Forelimb muscle (tissue), 1 donor: ENCODE measurements at regions not wholly inside any gene's neighbourhood (a gene's known extent, or its start where the extent isn't known, plus 50 kb on each side); places are given as distances from the start of the nearest gene placed in this dataset.
"Not testable (repeated sequence)": the region's sequence is repeated elsewhere in the genome, so short reads cannot be mapped to it uniquely, and the experiment has no call there.

Experiments used
- DNase-seq: peaks from one replicate; pipeline ENCODE4 v3.0.0-alpha.2; 2013; ENCODE audit warnings: low read depth

DNA sequence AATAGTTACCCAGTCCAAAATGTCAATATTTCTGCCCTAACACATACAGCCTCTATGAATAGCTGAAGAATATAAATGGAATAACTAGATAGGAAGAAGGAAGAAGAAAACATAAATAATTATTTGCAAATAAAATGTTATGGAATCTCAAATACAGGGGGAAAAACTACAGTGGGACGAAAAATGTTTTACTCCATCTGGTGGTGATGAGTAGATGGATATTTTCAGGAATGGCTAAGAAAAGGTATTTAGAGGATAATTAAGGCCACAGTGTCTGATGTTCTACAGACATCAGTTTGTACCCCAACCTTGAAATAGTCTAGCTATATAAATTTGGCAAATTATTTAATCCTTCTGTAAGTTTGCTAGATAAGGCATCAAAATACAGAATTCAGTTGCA, 178.1 kb upstream of the FSHR start:
- DNase-seq: no peak

DNA sequence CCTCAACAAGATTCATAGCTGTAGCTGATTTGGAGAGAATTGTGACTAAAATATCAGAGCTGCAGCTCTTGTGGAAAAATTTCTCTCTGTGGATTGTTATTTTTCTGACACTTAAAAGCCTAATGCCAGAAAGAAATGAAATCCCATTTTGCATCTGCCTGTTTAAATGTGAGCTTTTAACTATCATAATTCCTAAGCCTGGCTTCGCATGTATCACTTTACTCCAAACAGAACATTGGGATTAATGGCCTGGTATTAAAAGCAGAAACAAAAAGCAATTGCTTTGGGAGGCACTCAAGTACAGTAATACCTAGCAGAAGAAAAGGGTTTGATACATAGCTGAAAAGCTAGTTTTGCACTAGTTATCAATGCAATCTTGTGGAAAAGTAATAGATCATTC, 164.2 kb upstream of the FSHR start:
- no peak for DNase-seq

DNA sequence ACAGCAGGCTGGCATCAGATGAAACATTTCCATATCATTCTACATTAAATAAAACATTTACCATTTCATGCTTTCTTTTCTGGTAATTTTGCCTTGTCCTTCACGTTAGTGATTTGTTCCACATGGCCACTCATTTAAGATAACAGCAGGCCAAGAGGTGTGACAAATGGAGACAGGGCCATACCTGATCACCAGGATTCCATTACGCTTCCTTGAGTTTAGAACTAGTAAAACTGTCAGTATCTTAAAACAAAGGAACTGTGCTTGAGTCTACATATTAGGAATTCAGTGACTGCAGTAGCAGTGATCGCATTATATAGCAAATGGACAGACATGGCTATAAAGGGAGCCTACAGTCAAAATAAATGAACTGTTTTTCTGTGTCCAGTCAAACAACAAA, 155.1 kb upstream of the FSHR start:
- DNase-seq: no peak

DNA sequence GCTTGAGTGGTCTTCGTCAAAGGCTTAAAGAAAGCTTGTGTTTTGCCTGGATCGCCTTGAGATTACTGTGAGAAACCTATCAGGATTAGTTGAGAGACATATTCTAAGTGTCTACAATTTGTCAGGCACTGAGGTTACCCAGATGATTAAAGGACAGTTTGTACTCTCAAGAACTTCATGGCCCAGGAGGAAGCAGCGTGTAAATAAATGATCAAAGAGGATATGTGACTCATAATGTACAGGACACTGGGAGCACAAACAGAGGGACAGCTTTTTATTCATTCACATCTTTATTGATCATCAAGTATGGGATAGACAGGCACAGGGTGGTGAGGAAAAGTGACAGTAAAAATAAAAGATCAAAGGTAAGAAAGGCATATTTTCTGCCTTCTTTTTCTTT, 152.6 kb upstream of the FSHR start:
- no peak for DNase-seq

DNA sequence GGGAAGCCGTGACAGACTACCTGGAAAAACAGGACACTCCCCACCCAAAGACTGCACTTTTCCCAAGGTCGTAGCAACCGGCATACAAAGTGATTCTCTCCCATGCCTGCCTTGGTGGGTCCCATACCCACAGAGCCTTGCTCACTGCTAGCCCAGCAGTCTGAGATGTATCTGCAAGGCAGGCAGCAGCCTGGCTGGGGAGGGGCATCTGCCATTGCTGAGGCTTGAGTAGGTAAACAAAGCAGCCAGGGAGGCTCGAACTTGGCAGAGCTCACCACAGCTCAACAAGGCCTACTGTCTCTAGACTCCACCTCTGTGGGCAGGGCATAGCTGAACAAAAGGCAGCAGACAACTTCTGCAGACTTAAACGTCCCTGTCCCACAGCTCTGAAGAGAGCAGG, 144.4 kb upstream of the FSHR start:
- not testable (repeated sequence) for DNase-seq

DNA sequence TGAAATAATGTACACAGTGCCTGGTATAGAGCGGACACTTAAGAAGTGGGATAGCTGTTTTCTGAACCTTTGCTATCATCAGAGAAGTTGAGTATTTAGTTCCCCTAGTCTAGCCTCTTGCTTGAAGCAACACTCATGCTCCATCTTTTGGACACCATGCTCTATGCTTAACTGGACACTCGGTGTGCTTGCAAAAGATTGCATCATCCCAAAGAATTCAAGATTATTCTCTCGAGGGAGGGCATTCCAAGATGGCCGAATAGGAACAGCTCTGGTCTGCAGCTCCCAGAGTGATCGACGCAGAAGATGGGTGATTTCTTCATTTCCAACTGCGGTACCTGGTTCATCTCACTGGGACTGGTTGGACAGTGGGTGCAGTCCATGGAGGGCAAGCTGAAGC, 143.9 kb upstream of the FSHR start:
- no peak for DNase-seq

DNA sequence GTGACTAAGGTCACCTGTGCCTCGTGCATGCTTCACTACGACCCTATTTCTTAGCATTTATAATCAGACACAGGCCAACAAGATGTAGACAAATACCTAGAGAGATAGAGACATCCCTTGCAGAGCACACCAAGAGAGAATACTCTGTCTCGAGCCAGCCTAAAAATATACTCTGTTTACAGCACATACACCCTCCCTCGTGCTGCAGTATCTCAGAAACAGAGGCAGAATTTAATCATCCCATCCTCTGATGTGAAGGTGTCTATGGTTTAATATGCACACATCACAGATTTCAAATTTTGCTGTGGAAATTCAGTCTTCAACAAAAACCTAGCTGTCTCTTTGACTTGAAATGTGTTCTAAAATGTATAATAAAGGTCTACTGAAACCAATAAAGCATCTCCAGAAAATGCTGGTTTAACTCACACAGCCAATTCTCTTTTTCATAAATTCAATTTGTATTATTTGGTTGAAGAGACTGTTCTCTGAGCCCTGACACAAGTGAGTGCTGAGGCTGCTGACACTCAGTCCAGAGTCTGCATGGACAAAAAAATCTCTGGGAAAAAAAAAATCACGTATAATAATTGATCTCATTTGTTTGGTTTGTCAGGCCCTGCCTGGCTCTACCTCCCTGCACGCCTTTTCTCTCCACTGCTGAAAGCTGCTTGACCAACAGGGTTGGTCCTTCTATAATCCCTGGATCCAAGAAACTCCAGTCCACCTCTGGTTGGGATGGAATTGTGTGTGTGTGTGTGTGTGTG, 142.0 kb upstream of the FSHR start:
- no peak for DNase-seq

DNA sequence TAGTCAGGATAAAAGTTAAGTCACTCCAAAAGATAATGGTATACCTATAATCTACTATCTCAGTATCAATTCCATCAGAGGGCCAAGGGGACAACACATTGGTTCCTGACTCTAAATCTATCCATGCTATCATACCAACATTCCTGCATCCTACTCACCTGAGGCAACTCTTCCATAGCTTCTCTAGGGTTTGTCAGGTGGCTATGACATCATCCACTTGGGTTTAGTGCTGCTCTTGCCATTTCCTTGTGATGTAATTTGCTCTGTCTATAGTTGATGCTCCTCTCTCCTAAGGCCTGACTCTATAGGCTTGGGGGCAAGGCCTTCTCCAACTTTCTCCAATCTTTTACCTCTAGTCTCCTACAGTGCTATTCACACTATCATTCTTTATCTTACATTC, 139.9 kb upstream of the FSHR start:
- no peak for DNase-seq

DNA sequence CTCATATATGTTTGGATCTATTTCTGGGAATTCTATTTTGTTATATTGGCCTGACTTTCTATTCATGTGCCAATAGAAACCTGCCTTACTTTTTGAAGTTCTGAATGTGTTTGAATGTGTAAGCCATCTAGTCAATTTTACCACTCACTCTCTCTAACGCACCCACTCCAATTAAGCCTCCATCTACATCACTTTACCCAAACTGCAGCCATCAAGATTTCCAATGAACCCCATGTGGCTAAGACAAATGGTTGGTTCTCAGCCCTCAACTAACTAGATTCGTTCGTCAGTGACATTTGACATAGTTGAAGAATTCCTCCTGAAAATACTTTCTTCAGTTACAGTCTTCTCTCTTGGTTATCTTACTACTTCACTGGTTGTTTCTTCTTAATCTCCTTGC, 137.3 kb upstream of the FSHR start:
- no peak for DNase-seq

DNA sequence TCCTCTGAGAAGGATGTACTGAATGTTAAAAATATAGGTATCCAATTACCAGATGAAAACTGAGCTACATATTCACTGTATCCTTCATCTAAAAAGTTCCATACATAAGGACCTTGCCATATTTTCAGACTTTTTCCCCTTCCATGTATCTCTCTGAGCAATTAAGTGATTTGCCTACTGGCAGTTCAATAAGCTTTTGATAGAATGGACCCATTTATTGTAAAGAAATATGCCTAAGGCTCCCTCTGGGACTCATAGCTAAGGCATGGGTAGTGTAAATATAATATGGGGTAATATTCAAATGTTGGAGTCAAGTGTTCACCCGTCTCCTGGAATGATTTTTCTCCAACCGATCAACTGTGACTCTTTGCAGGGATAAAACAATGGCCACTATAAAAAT, 135.4 kb upstream of the FSHR start:
- no peak for DNase-seq

DNA sequence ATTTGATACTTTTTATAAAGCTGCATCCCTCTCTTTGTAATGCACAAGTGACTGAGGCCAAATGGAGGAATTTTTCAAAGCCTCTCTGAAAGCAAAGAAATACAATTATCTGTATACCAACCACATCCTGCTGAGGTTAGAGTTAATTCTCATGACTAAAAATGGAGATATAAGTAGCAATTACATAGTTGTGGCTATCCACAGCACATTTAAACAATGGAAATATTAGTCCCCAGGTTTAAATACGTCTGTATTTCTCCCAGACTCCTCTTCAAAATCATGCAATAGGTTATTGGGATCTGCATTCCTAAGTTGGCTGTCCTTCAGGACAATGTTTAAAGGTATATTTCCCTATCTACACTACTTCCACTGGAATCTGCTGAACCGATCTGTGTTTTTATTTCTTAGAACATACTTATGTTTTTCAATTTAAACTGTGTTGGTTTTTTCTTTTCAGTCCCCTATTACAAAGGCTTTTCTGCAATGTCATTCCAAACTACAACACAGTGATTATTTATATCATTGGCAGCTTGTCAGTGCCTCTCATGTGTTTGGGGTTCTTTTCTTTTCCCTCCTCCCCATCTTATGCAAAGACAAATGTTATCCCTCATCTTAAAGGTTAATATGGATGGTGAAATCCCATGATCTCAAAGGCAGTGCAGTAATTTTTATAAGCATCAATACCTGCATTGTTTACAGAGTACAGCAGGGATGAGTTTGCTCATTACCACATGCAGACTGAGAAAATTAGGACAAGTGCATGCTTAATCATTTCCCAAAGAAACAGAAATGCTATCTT, 134.8 kb upstream of the FSHR start:
- DNase-seq: no peak

DNA sequence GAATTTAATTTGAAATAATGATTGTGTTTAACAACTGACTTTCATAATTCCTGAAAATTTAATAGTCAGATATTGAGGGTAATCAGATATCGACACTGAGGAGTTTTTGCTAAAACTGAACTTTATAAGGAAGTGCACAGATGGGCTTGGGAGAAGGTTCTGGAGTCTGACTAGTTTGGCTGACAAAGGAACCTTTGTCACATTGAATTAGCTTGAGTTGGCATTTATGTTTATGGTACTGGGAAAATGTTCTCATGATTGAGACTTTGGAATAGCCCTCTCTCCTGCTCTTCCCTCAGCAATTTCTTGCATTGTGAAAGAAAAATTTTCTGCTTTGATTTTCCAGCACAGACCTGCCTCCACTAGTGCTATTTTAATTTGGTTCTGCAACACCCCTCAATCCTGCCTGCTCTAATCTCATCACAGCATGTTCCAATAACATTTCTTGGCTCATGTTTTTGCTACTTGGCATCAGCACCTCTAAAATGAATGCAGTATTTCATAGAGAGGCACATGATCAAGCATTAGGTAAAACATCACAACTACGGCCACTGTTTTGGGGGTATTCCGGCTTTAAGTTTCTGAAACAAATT, 133.9 kb upstream of the FSHR start:
- DNase-seq: no peak

DNA sequence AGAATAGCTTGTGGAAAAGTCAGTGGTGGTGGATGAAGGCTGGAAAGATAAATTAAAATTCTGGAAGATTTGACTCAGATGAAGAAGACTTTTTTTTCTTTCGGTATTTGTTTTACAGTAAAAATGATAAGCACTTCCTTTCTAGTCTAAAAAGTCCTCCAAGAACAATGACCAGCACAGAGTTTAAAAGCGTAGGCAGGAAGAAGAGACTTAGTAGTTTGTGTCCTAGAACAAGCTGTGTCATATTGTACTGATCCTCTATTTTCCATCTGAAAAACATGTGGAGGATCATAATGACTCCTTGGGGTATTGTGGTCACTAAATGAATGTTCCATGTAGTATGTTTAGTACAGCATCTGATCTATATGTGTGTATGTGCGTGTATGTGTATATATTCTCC, 132.4 kb upstream of the FSHR start:
- no peak for DNase-seq

DNA sequence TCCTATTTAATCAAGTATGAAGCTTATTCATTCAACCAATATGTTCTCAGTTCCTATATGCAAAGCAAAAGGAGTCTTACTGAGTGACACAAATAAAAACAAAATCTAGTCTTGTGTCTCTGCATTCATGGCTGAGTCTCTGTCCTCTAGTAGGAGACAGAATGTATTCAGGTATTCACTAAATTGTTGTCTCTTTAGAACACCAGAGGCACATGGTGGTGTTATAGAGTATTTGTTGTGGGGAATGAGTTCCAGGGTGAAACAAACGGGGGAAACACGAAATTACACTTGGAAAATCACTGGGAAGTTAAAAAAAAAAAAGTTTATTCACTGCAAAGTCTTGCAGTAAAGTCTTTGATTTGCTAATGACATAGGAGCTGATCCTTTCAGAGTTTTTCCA, 131.7 kb upstream of the FSHR start:
- no peak for DNase-seq

DNA sequence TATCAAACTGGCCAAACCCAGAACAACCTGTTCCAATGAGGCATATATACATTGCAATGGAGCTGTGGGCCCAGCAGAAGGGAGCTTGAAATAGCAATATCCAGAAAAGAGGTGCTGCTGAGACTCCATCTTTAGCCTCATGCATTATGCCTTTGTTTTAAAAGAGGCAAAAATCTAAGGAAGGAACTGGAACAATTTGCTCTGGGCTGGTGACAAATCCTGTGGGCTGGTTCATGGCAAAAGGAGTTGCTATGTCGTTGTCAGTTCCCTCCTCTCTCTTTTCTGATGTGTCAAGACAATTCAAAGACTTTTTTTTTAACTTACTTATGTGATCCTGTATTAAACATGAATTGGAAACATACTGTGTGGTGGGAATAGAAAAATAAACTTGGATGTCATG, 124.2 kb upstream of the FSHR start:
- no peak for DNase-seq

DNA sequence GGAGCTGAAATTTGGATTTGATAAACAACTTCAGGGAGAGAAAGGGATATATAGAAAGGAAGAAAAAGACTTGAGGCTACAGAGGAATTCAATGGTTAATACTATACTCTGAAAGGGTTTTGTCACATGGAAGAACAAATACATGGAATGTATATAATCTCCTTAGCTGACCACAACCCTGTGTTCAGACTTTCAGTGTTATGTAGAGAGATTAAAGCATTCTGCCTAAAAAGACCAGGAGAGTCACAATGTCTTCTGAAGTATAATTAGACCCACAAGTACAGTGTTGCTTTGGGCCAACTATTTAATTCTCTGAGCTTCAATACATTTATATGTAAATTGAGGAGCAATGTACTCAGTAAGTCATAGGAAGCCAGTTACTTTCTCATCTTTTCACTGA, 123.8 kb upstream of the FSHR start:
- no peak for DNase-seq

DNA sequence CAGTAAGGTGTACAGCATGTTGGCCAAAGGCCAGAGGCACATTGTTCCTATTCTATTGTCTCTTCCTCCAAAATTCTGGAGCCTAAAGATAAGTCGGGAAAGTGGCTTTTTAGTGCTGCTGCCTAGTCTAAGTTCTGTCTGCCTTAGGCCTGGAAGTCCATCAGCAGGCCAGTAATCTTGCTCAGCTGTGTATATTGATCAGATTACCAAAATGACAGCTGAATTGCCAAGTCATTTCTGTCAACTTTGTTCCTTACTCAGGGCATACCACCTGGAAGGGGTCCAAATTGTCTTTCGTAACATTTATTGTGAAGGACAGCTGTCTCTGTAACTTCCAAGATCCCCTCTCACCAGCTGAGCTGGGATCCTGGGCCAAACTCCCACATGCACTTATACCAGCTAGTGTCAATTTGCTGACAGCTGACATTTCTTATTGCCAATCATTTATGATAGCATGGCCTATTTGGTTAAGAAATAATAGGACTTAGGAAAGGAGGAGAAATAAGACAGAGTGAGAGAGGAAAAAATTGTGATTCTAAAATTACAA, 116.8 kb upstream of the FSHR start:
- no peak for DNase-seq

DNA sequence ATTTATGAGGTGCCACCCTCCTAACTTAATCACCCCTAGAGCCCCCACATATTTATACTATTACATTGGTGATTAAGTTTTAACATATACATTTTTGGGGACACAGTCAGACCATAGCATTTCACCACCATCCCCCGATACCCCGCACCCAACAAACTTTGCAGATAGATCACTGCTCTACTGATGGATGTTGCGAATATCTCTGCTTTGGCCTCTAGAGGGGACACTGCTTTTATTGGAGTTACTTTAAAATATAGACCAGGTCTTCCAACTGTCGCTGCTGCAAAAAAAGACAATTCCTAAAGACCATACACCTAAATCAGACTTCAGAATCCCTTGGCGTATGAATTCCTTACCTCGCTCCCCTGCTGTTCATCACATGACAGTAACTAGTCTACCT, 115.8 kb upstream of the FSHR start:
- DNase-seq: no peak

DNA sequence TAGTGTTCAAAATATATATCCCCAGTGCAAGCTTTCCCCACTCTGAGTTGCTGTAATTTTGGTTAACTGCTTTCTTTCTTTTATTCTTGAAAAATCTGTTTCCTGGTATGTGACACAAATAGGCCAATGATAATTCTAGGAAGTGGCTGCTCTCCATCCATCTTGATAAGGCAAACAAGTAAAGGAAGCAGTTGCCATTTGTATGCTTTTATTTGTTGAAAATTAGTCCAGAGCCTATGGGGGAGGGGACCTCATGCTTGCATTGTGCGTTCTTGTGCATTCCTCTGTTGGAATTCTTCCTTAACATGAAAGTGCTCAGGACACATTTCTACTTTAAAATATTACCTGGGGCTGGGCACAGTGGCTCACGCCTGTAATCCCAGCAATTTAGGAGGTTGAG, 111.2 kb upstream of the FSHR start:
- DNase-seq: no peak

DNA sequence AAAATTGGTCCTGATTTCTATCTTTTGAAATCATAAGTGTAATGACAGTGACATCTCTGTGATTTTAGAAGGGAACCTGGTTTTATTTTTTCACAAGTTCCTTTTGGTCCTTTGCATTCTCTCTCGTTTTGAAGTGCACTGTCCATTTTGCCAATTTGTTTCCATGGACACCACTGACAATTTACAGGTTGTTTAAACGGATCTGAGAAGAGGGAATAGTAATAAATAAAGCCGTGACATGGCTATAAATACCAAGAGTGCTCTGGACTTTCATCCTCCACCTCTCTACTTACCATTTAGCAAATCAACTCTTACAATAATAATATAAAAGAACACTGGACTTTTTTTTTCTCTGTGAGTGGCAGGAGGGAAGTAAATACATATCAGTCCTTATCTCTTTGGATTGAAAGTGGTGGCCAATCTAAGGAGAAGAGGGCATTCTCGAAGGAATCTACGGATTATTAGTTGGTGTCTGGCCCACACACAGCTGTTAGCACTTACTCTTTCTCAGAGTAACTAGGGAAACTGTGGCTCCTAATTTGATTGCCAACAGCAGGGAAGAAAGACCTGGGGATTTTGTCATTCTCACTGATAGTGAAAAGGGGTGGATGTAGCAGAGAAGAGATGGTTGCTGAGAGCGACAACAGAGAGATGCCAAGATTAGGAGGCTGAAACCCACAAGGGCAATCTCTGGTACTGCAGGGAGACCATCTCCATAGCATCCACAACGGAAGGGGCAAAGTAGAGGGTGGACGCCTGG, 108.7 kb upstream of the FSHR start:
- no peak for DNase-seq

DNA sequence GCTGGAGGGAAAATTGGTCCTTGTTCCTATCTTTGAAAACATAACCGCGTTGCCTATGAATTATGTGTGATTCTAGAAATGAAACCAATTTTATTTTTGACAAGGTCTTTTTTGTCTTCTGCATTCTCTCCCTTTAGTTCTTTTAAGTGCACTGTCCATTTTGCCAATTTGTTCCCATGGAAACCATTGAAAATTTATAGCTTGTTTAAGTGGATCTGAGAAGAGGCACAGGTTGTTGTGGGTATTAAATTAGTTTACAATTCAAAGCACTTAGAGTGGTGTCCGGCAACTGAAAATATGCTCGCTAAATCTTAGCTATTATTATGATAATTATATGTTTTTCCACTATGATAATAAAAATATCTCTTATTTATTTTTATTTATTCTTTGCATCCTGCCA, 107.5 kb upstream of the FSHR start:
- no peak for DNase-seq

DNA sequence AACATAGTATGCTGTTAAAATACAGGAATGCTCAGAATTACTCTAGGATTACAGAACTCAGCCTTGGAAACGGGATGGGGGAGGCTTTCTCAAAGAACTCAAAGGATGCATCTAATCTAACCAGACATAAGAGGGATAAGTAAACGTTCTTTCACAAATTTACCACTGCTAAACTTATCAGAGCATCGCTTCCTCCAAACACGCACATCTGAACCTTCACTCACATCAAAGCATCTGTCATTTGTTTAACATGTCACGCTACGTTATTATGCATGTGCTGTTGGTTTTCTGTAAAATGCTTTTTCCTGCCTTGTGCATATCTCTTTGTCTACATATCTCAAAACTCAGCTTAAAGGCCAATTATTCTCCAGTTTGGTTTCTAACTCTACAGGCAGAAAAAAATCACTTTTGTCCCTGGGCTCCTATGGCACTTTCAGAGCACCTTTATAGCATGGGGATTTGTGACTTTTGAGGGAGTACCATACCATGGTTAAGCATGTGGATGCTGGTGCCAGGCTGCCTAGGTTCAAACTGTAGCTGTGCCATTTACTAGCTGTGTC, 106.7 kb upstream of the FSHR start:
- DNase-seq: no peak
